OCI-LY7 (cell line): ENCODE measurements at regions not wholly inside any gene's neighbourhood (a gene's known extent, or its start where the extent isn't known, plus 50 kb on each side); places are given as distances from the start of the nearest gene placed in this dataset.

Source experiments
- BruUV-seq: library from RNA; stranded (reverse); fragments of 400-500 nt; replicated peaks from 2 replicates; lab custom pipeline; 2021; lab: Mats Ljungman, UMichigan
- CTCF ChIA-PET: fragments of 300-600 bp; sonication (Branson Sonifier 250); formaldehyde crosslinking; loops from one replicate; lab custom pipeline; 2022; ENCODE audit warnings: antibody characterized with exemption; ENCODE audit not compliant: unreplicated experiment; lab: Charles Lee
- POLR2A ChIA-PET: fragments of 300-600 bp; sonication (Branson Sonifier 250); formaldehyde crosslinking; loops from one replicate; lab custom pipeline; 2022; ENCODE audit warnings: antibody characterized with exemption; lab: Charles Lee
- DNase-seq: peaks from one replicate; pipeline ENCODE4 v3.0.0-alpha.2; 2015; ENCODE audit warnings: low spot score
- H2AFZ ChIP-seq: fragments of 200-600 bp; sonication (generic), shearing (Covaris generic); 2 replicates; pipeline ENCODE4 v1.6.1; 2014; ENCODE audit warnings: mild to moderate bottlenecking, antibody characterized with exemption, low read length, moderate library complexity
- H3K27ac ChIP-seq: fragments of 200-600 bp; sonication (generic); 2 replicates; pipeline ENCODE4 v1.5.1; 2014; ENCODE audit warnings: mixed run types, low read depth, mild to moderate bottlenecking, moderate library complexity, low read length, inconsistent platforms; ENCODE audit not compliant: poor library complexity, severe bottlenecking
- H3K36me3 ChIP-seq: fragments of 200-600 bp; sonication (generic); 2 replicates; pipeline ENCODE4 v1.6.1; 2014; ENCODE audit warnings: mild to moderate bottlenecking, antibody characterized with exemption, low read length, moderate library complexity, mixed read lengths; ENCODE audit not compliant: insufficient read depth
- H3K4me1 ChIP-seq: fragments of 200-600 bp; sonication (generic); 2 replicates; pipeline ENCODE4 v1.5.1; 2014; ENCODE audit warnings: mild to moderate bottlenecking, low read length; ENCODE audit not compliant: insufficient read depth, poor library complexity, severe bottlenecking
- H3K4me2 ChIP-seq: fragments of 200-600 bp; sonication (generic); 2 replicates; pipeline ENCODE4 v1.6.1; 2014; ENCODE audit warnings: mild to moderate bottlenecking, low read length
- H3K4me3 ChIP-seq: fragments of 200-600 bp; sonication (generic); 2 replicates; pipeline ENCODE4 v1.5.1; 2014; ENCODE audit warnings: mild to moderate bottlenecking, low read depth, low read length; ENCODE audit not compliant: poor library complexity, severe bottlenecking
- H3K79me2 ChIP-seq: fragments of 200-600 bp; sonication (generic); 2 replicates; pipeline ENCODE4 v1.6.1; 2016; ENCODE audit warnings: low read depth, mild to moderate bottlenecking, low read length, moderate library complexity, mixed read lengths; ENCODE audit not compliant: insufficient read depth
- H3K9me2 ChIP-seq: fragments of 200-600 bp; sonication (generic); 2 replicates; pipeline ENCODE4 v1.6.1; 2016; ENCODE audit warnings: mild to moderate bottlenecking, low read length, mixed read lengths; ENCODE audit not compliant: insufficient read depth
- H3K9me3 ChIP-seq: fragments of 200-600 bp; sonication (generic); 2 replicates; pipeline ENCODE4 v1.6.1; 2014; ENCODE audit warnings: mild to moderate bottlenecking, mixed run types, low read length, mixed read lengths
- H4K20me1 ChIP-seq: fragments of 200-600 bp; sonication (generic); 2 replicates; pipeline ENCODE4 v1.6.1; 2014; ENCODE audit warnings: mild to moderate bottlenecking, antibody characterized with exemption, low read length, moderate library complexity, mixed read lengths; ENCODE audit not compliant: insufficient read depth
- EZH2phosphoT487 ChIP-seq: fragments of 200-600 bp; sonication (generic); IDR thresholded peaks from 2 replicates; pipeline ENCODE4 v1.6.1; 2018; ENCODE audit warnings: low read depth, borderline replicate concordance, mild to moderate bottlenecking, mixed run types, antibody characterized with exemption, low read length, moderate library complexity, mixed read lengths
- intact Hi-C: fragments of 100-400 bp; cut with micrococcal nuclease; formaldehyde crosslinking; loops from one replicate; pipeline ENCODE4 v1.10.0; 2022; ENCODE audit not compliant: unreplicated experiment
- TF ChIP-seq, protein P1 (sequence below): fragments of 200-600 bp; sonication (generic); conservative IDR thresholded peaks from 2 replicates; pipeline ENCODE4 v1.5.1; 2014; ENCODE audit warnings: mild to moderate bottlenecking, antibody characterized with exemption, low read length, moderate library complexity, mixed read lengths

DNA sequence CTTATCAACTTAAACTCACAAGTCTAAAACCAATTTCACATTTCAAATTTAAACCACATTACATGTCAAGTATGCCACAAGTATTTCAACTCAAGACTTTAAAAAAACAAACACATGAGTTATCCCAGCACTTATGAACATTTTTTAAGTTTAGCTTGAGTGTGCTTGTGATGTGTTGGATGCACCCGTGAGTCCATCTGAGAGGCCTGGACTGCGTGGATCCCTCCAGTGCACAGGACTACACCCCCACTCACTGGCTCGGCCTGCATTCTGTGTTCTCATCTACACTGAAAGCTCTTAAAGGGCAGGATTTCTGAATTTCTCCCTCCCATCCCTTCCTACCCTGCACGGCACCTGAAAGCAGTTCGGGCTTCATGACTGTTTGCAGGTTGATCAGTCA, 128.8 kb upstream of the CD93 start:
- TF ChIP-seq, protein P1, sequence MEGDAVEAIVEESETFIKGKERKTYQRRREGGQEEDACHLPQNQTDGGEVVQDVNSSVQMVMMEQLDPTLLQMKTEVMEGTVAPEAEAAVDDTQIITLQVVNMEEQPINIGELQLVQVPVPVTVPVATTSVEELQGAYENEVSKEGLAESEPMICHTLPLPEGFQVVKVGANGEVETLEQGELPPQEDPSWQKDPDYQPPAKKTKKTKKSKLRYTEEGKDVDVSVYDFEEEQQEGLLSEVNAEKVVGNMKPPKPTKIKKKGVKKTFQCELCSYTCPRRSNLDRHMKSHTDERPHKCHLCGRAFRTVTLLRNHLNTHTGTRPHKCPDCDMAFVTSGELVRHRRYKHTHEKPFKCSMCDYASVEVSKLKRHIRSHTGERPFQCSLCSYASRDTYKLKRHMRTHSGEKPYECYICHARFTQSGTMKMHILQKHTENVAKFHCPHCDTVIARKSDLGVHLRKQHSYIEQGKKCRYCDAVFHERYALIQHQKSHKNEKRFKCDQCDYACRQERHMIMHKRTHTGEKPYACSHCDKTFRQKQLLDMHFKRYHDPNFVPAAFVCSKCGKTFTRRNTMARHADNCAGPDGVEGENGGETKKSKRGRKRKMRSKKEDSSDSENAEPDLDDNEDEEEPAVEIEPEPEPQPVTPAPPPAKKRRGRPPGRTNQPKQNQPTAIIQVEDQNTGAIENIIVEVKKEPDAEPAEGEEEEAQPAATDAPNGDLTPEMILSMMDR: no peak
- TF ChIP-seq EZH2phosphoT487: no peak
- no peak overlapping the region for H3K4me2 ChIP-seq
- DNase-seq: no peak
- no TSS peak for BruUV-seq
- H3K79me2 ChIP-seq: no peaks in the 10 kb centered on the region
- no peak overlapping the region for H3K4me3 ChIP-seq
- H3K4me1 ChIP-seq: no peaks in the 10 kb centered on the region
- no peaks in the 10 kb centered on the region for H3K9me3 ChIP-seq
- H4K20me1 ChIP-seq: no peaks in the 10 kb centered on the region
- no peak overlapping the region for H2AFZ ChIP-seq
- ChIA-PET POLR2A (no interaction called here), CTCF (no interaction called here)
- intact Hi-C loops: no loop called here
- H3K9me2 ChIP-seq: no peaks in the 10 kb centered on the region
- H3K36me3 ChIP-seq: no peaks in the 10 kb centered on the region
- H3K27ac ChIP-seq: no peak overlapping the region

DNA sequence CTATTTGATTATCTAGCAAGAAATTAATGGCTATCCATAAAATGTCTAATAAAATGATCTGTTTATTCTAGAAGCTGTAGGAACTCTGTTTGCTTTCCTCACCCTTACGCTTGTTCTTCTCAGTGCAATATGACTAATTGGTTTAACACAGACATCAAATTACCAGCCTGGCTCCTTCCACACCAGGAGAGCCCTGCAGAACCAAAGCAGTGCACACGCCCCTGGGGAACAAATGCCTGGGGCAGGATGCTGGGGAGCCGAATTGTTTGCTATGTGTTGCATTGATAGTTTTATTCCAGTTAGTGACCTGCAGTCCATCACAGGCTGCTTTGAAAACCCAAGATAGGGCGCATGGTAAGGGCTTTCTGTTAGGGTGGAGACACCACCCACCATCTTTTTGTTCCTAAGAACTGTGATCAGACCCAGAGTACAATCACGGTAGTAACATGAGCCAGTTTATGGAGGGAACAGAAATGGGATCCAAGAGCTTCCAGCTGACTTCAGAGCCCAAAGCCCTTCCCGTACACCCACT, 126.4 kb upstream of the CD93 start:
- ChIA-PET CTCF (no interaction called here), POLR2A (interaction anchor here (0.6 kb wide), 1 partner anchor 593 kb away, joined by 4 read pairs; no protein-coding TSS in a partner anchor)
- Histone ChIP-seq H3K4me1 (no peaks in the 10 kb centered on the region), H3K4me2 (no peak overlapping the region), H3K9me2 (no peaks in the 10 kb centered on the region), H4K20me1 (no peaks in the 10 kb centered on the region), H3K9me3 (no peaks in the 10 kb centered on the region), H2AFZ (no peak overlapping the region), H3K4me3 (no peak overlapping the region), H3K79me2 (no peaks in the 10 kb centered on the region), H3K27ac (no peak overlapping the region), H3K36me3 (no peaks in the 10 kb centered on the region)
- intact Hi-C loops: no loop called here
- DNase-seq: no peak
- BruUV-seq: no TSS peak
- TF ChIP-seq, protein P1: no peak
- TF ChIP-seq EZH2phosphoT487: no peak

DNA sequence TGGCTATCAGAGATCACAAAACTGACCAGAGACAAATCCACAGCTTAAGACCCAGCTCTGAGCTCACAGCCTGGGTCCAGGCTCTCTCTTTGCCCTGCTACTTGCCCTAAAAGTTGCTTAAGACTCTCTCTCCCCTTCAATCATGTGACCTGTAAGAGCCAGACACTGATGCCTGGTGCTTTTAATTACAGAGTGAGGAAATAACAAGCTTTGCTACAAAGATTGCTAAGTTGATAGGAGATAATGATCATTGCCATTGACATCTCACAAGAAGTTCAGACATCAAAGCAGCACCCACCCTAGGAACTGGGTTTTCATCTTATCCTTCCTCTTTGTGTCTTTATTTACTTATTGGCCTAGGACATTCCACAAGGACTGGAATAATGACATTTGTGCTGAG, 125.9 kb upstream of the CD93 start:
- CTCF ChIA-PET: no interaction called here
- BruUV-seq: no TSS peak
- H3K36me3 ChIP-seq: no peaks in the 10 kb centered on the region
- no peaks in the 10 kb centered on the region for H3K79me2 ChIP-seq
- H3K4me2 ChIP-seq: no peak overlapping the region
- POLR2A ChIA-PET: interaction anchor here (0.6 kb wide), 1 partner anchor 592 kb away, joined by 4 read pairs; no protein-coding TSS in a partner anchor
- intact Hi-C loops: no loop called here
- no peak for DNase-seq
- no peaks in the 10 kb centered on the region for H3K9me3 ChIP-seq
- H3K27ac ChIP-seq: no peak overlapping the region
- no peaks in the 10 kb centered on the region for H4K20me1 ChIP-seq
- no peak overlapping the region for H3K4me3 ChIP-seq
- TF ChIP-seq, protein P1: no peak
- no peak for TF ChIP-seq EZH2phosphoT487
- no peaks in the 10 kb centered on the region for H3K4me1 ChIP-seq
- no peaks in the 10 kb centered on the region for H3K9me2 ChIP-seq
- no peak overlapping the region for H2AFZ ChIP-seq
